IPS-20b (cell line): ENCODE measurements at regions not wholly inside any gene's neighbourhood (a gene's known extent, or its start where the extent isn't known, plus 50 kb on each side); places are given as distances from the start of the nearest gene placed in this dataset.
"Not testable (repeated sequence)": the region's sequence is repeated elsewhere in the genome, so short reads cannot be mapped to it uniquely, and the experiment has no call there.

ENCODE experiments used
- H3K27ac ChIP-seq: one replicate; pipeline ENCODE4 v1.5.1; 2013; ENCODE audit warnings: low read length
- H3K27me3 ChIP-seq: 2 replicates; pipeline ENCODE4 v1.6.1; 2013; ENCODE audit warnings: mild to moderate bottlenecking, low read length, inconsistent platforms; ENCODE audit not compliant: insufficient read depth
- H3K36me3 ChIP-seq: 2 replicates; pipeline ENCODE4 v1.6.1; 2013; ENCODE audit warnings: low read depth, mild to moderate bottlenecking, inconsistent platforms, low read length, moderate library complexity; ENCODE audit not compliant: insufficient read depth
- H3K4me1 ChIP-seq: 2 replicates; pipeline ENCODE4 v1.6.1; 2013; ENCODE audit warnings: mild to moderate bottlenecking, control low read depth, inconsistent platforms, low read length, moderate library complexity; ENCODE audit not compliant: insufficient read depth
- H3K4me3 ChIP-seq: 2 replicates; pipeline ENCODE4 v1.5.1; 2013; ENCODE audit warnings: mild to moderate bottlenecking, low read length, inconsistent platforms
- H3K9ac ChIP-seq: 2 replicates; pipeline ENCODE4 v1.6.1; 2013; ENCODE audit warnings: low read depth, mild to moderate bottlenecking, inconsistent platforms, low read length, moderate library complexity
- H3K9me3 ChIP-seq: 2 replicates; pipeline ENCODE4 v1.6.1; 2013; ENCODE audit warnings: mild to moderate bottlenecking, low read depth, low read length, inconsistent platforms; ENCODE audit not compliant: insufficient read depth

GRCh38 chr6:12481850-12482249 is 191.7 kb downstream of the EDN1 start:
- H3K36me3 ChIP-seq, result no peaks in the 10 kb centered on the region
- H3K27ac ChIP-seq, result no peak overlapping the region
- no peaks in the 10 kb centered on the region for H3K9me3 ChIP-seq
- no peaks in the 10 kb centered on the region for H3K4me1 ChIP-seq
- H3K4me3 ChIP-seq, result no peak overlapping the region
- no peak overlapping the region for H3K9ac ChIP-seq
- H3K27me3 ChIP-seq, result no peaks in the 10 kb centered on the region

DNA sequence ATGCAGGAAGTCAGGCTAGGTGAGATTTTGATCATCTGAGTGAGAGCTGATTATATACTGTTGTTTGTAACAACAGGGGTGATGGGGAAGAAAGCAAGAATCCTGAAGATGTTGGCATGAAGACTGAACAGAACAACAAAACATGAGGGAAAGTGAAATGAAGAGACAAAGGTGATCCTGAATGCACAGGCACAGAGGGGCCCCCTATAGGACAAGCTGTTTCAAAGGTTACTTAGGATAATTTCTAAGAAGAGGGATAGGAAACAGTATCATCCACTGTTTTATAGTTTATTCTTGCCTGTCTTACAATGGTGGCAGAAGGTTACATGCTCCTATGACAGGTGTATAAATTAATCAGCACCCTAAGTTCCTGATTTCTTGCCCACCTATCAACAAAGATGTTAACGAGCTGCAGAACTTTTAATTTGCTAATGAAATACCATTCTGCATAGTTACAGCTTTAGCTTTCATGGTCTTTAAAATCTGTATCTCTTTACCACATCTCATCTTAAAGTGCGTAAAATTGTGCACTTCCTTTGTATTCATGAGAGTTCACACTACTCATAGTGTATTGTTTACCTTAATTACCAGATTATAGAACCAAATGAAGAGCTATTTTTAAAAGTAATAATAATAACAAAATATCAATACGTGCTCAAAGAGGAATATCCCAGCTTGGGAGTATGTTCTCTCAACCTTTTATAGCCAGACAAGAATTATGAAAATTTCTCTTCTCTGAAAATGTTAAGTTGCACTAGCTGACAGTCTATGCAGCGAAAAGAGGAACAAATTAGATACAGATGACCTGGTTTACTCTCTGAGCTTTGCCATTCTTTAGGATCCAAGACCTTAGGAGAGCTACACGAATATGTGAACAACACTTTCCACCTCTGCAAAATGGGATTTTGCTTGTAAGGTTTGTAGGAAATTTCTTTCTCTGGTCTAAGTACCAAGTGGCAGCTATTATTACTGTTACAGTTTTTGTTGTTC is 192.5 kb downstream of the EDN1 start:
- Histone ChIP-seq H3K27me3 (no peaks in the 10 kb centered on the region), H3K9me3 (no peaks in the 10 kb centered on the region), H3K4me3 (no peak overlapping the region), H3K4me1 (no peaks in the 10 kb centered on the region), H3K27ac (no peak overlapping the region), H3K36me3 (no peaks in the 10 kb centered on the region), H3K9ac (no peak overlapping the region)

- Histone ChIP-seq H3K4me3 (no peak overlapping the region), H3K27ac (no peak overlapping the region)
Measured at GRCh38 chr6:12483712-12484111, 193.6 kb downstream of the EDN1 start.

GRCh38 chr6:12484519-12484918 is 194.4 kb downstream of the EDN1 start:
- no peaks in the 10 kb centered on the region for H3K9me3 ChIP-seq
- H3K4me1 ChIP-seq, result no peaks in the 10 kb centered on the region
- H3K27me3 ChIP-seq, result no peaks in the 10 kb centered on the region
- H3K27ac ChIP-seq, result no peak overlapping the region
- no peaks in the 10 kb centered on the region for H3K36me3 ChIP-seq
- no peak overlapping the region for H3K9ac ChIP-seq
- H3K4me3 ChIP-seq, result no peak overlapping the region

More at GRCh38 chr6:12483712-12484111, 193.6 kb downstream of the EDN1 start:
- H3K27me3 ChIP-seq, result no peaks in the 10 kb centered on the region
- H3K9me3 ChIP-seq, result no peaks in the 10 kb centered on the region
- no peaks in the 10 kb centered on the region for H3K36me3 ChIP-seq
- H3K9ac ChIP-seq, result no peak overlapping the region
- H3K4me1 ChIP-seq, result no peaks in the 10 kb centered on the region

- no peak overlapping the region for H3K27ac ChIP-seq
- H3K9me3 ChIP-seq, result no peaks in the 10 kb centered on the region
- no peaks in the 10 kb centered on the region for H3K4me1 ChIP-seq
- H3K36me3 ChIP-seq, result no peaks in the 10 kb centered on the region
- H3K27me3 ChIP-seq, result no peaks in the 10 kb centered on the region
- H3K4me3 ChIP-seq, result no peak overlapping the region
- H3K9ac ChIP-seq, result no peak overlapping the region
Measured at GRCh38 chr6:12485226-12485764, 195.1 kb downstream of the EDN1 start.

- no peak overlapping the region for H3K27ac ChIP-seq
Measured at GRCh38 chr6:12485837-12486236, 195.7 kb downstream of the EDN1 start.

GRCh38 chr6:12490351-12490903 is 200.3 kb downstream of the EDN1 start:
- Histone ChIP-seq H3K27me3 (no peaks in the 10 kb centered on the region), H3K9me3 (no peaks in the 10 kb centered on the region), H3K9ac (no peak overlapping the region), H3K4me1 (no peaks in the 10 kb centered on the region), H3K27ac (no peak overlapping the region), H3K4me3 (no peak overlapping the region), H3K36me3 (no peaks in the 10 kb centered on the region)

More at GRCh38 chr6:12485837-12486236, 195.7 kb downstream of the EDN1 start:
- Histone ChIP-seq H3K36me3 (no peaks in the 10 kb centered on the region), H3K4me1 (no peaks in the 10 kb centered on the region), H3K9ac (no peak overlapping the region), H3K9me3 (no peaks in the 10 kb centered on the region), H3K27me3 (no peaks in the 10 kb centered on the region), H3K4me3 (no peak overlapping the region)

GRCh38 chr6:12490904-12491571 is 200.9 kb downstream of the EDN1 start:
- no peaks in the 10 kb centered on the region for H3K36me3 ChIP-seq
- H3K4me1 ChIP-seq, result no peaks in the 10 kb centered on the region
- no peak overlapping the region for H3K9ac ChIP-seq
- no peak overlapping the region for H3K27ac ChIP-seq
- no peak overlapping the region for H3K4me3 ChIP-seq
- no peaks in the 10 kb centered on the region for H3K9me3 ChIP-seq
- no peaks in the 10 kb centered on the region for H3K27me3 ChIP-seq

GRCh38 chr6:12492929-12493328 is 202.8 kb downstream of the EDN1 start:
- not testable (repeated sequence) for H3K4me1 ChIP-seq, H3K27ac ChIP-seq, H3K9me3 ChIP-seq, H3K27me3 ChIP-seq, H3K4me3 ChIP-seq, H3K36me3 ChIP-seq, H3K9ac ChIP-seq

- H3K4me3 ChIP-seq, result no peak overlapping the region
- H3K36me3 ChIP-seq, result no peaks in the 10 kb centered on the region
- no peaks in the 10 kb centered on the region for H3K27me3 ChIP-seq
- no peaks in the 10 kb centered on the region for H3K4me1 ChIP-seq
- no peak overlapping the region for H3K9ac ChIP-seq
- no peaks in the 10 kb centered on the region for H3K9me3 ChIP-seq
- no peak overlapping the region for H3K27ac ChIP-seq
Measured at GRCh38 chr6:12493446-12493845, 203.3 kb downstream of the EDN1 start.

- H3K4me3 ChIP-seq, result no peak overlapping the region
- no peaks in the 10 kb centered on the region for H3K36me3 ChIP-seq
- H3K4me1 ChIP-seq, result no peaks in the 10 kb centered on the region
- no peak overlapping the region for H3K9ac ChIP-seq
- no peak overlapping the region for H3K27ac ChIP-seq
- H3K9me3 ChIP-seq, result no peaks in the 10 kb centered on the region
- H3K27me3 ChIP-seq, result no peaks in the 10 kb centered on the region
Measured at GRCh38 chr6:12494161-12494560, 204.0 kb downstream of the EDN1 start.
